GM20000 (cell line): ENCODE measurements at regions not wholly inside any gene's neighbourhood (a gene's known extent, or its start where the extent isn't known, plus 50 kb on each side); places are given as distances from the start of the nearest gene placed in this dataset.
"Not testable (repeated sequence)": the region's sequence is repeated elsewhere in the genome, so short reads cannot be mapped to it uniquely, and the experiment has no call there.

Source experiments
- DNase-seq: peaks from one replicate; pipeline ENCODE4 v3.0.0; 2012; ENCODE audit warnings: low spot score
- CTCF ChIP-seq: IDR thresholded peaks from 2 replicates; pipeline ENCODE4 v1.5.1; 2012; ENCODE audit warnings: mild to moderate bottlenecking, control low read depth; ENCODE audit errors: extremely low read depth, missing control alignments

GRCh38 chr2:228516019-228516418, 334.5 kb upstream of the SPHKAP start:
- no peak for TF ChIP-seq CTCF
- no peak for DNase-seq

GRCh38 chr2:228513480-228513879, 332.0 kb upstream of the SPHKAP start:
- not testable (repeated sequence) for DNase-seq

- DNase-seq = no peak
- no peak for TF ChIP-seq CTCF
These were observed 327.5 kb upstream of the SPHKAP start for GRCh38 chr2:228509021-228509420.

- TF ChIP-seq CTCF = no peak
- no peak for DNase-seq
These were observed 326.4 kb upstream of the SPHKAP start for GRCh38 chr2:228507870-228508269.

GRCh38 chr2:228507231-228507824, 325.8 kb upstream of the SPHKAP start:
- TF ChIP-seq CTCF = no peak
- DNase-seq = no peak

GRCh38 chr2:228503731-228504130, 322.2 kb upstream of the SPHKAP start:
- no peak for DNase-seq
- no peak for TF ChIP-seq CTCF

GRCh38 chr2:228493852-228494251, 312.4 kb upstream of the SPHKAP start:
- TF ChIP-seq CTCF = no peak

GRCh38 chr2:228479014-228479413, 297.5 kb upstream of the SPHKAP start:
- no peak for TF ChIP-seq CTCF
- no peak for DNase-seq

More at GRCh38 chr2:228493852-228494251, 312.4 kb upstream of the SPHKAP start:
- no peak for DNase-seq
